ENCODE measurements at regions not wholly inside any gene's neighbourhood (a gene's known extent, or its start where the extent isn't known, plus 50 kb on each side); places are given as distances from the start of the nearest gene placed in this dataset.

GRCh38 chr10:8913720-8914119, 859.2 kb downstream of the GATA3 start:
- TF ChIP-seq CTCF (IDR thresholded peaks at IDR 0.05; ENCODE audit: low read depth, low read length, missing input control) (no peak), ZBTB33 (IDR thresholded peaks at IDR 0.05) (no peak), MAX (IDR thresholded peaks at IDR 0.05) (no peak), EGR1 (IDR thresholded peaks at IDR 0.05; ENCODE audit: low read depth in 2 of 2) (no peak), SP1 (IDR thresholded peaks at IDR 0.05) (no peak), REST (IDR thresholded peaks at IDR 0.05) (no peak), ATF3 (IDR thresholded peaks at IDR 0.05) (peak; percentile 95), JUND (IDR thresholded peaks at IDR 0.05) (peak; percentile 97)
